IPS-18c (cell line): ENCODE measurements at regions not wholly inside any gene's neighbourhood (a gene's known extent, or its start where the extent isn't known, plus 50 kb on each side); places are given as distances from the start of the nearest gene placed in this dataset.

Experiments used
- H3K4me3 ChIP-seq: 2 replicates; pipeline ENCODE4 v1.7.0; 2013; ENCODE audit warnings: low read depth, mild to moderate bottlenecking, low read length, moderate library complexity; ENCODE audit not compliant: insufficient read depth
- H3K9me3 ChIP-seq: one replicate; pipeline ENCODE4 v1.6.1; 2013; ENCODE audit warnings: mild to moderate bottlenecking, low read length, moderate library complexity; ENCODE audit not compliant: control insufficient read depth, insufficient read depth

GRCh38 chr7:54810401-54810800, 51.4 kb upstream of the SEC61G start:
- H3K4me3 ChIP-seq, result no peak overlapping the region
- no peaks in the 10 kb centered on the region for H3K9me3 ChIP-seq

- Histone ChIP-seq H3K9me3 (no peaks in the 10 kb centered on the region), H3K4me3 (no peak overlapping the region)
These were observed 52.2 kb upstream of the SEC61G start for GRCh38 chr7:54811041-54811845.

- H3K4me3 ChIP-seq, result no peak overlapping the region
- H3K9me3 ChIP-seq, result no peaks in the 10 kb centered on the region
These were observed 52.8 kb upstream of the SEC61G start for GRCh38 chr7:54811846-54812254.

- Histone ChIP-seq H3K4me3 (no peak overlapping the region), H3K9me3 (no peaks in the 10 kb centered on the region)
These were observed 53.8 kb upstream of the SEC61G start for GRCh38 chr7:54812756-54813322.

- Histone ChIP-seq H3K4me3 (no peak overlapping the region), H3K9me3 (no peaks in the 10 kb centered on the region)
These were observed 54.4 kb upstream of the SEC61G start for GRCh38 chr7:54813398-54813797.

- no peak overlapping the region for H3K4me3 ChIP-seq
- no peaks in the 10 kb centered on the region for H3K9me3 ChIP-seq
These were observed 55.4 kb upstream of the SEC61G start for GRCh38 chr7:54814401-54814800.

GRCh38 chr7:54817152-54817551, 58.1 kb upstream of the SEC61G start:
- H3K9me3 ChIP-seq, result no peaks in the 10 kb centered on the region
- no peak overlapping the region for H3K4me3 ChIP-seq

- no peak overlapping the region for H3K4me3 ChIP-seq
- H3K9me3 ChIP-seq, result no peaks in the 10 kb centered on the region
These were observed 64.8 kb upstream of the SEC61G start for GRCh38 chr7:54823776-54824175.

GRCh38 chr7:54824655-54825054, 65.6 kb upstream of the SEC61G start:
- H3K4me3 ChIP-seq, result no peak overlapping the region
- H3K9me3 ChIP-seq, result no peaks in the 10 kb centered on the region

- Histone ChIP-seq H3K9me3 (no peaks in the 10 kb centered on the region), H3K4me3 (no peak overlapping the region)
These were observed 66.4 kb upstream of the SEC61G start for GRCh38 chr7:54825368-54825767.

GRCh38 chr7:54827734-54828133, 68.7 kb upstream of the SEC61G start:
- no peaks in the 10 kb centered on the region for H3K9me3 ChIP-seq
- no peak overlapping the region for H3K4me3 ChIP-seq

GRCh38 chr7:54831046-54831643, 72.1 kb upstream of the SEC61G start:
- no peak overlapping the region for H3K4me3 ChIP-seq

GRCh38 chr7:54831644-54832095, 72.7 kb upstream of the SEC61G start:
- Histone ChIP-seq H3K9me3 (no peaks in the 10 kb centered on the region), H3K4me3 (no peak overlapping the region)

More at GRCh38 chr7:54831046-54831643, 72.1 kb upstream of the SEC61G start:
- H3K9me3 ChIP-seq, result no peaks in the 10 kb centered on the region

GRCh38 chr7:54833001-54833467, 74.0 kb upstream of the SEC61G start:
- Histone ChIP-seq H3K9me3 (no peaks in the 10 kb centered on the region), H3K4me3 (no peak overlapping the region)

GRCh38 chr7:54837168-54837567, 78.2 kb upstream of the SEC61G start:
- Histone ChIP-seq H3K4me3 (no peak overlapping the region), H3K9me3 (no peaks in the 10 kb centered on the region)

GRCh38 chr7:54837761-54838160, 78.8 kb upstream of the SEC61G start:
- Histone ChIP-seq H3K4me3 (no peak overlapping the region), H3K9me3 (no peaks in the 10 kb centered on the region)

GRCh38 chr7:54838175-54838910, 79.3 kb upstream of the SEC61G start:
- no peaks in the 10 kb centered on the region for H3K9me3 ChIP-seq
- no peak overlapping the region for H3K4me3 ChIP-seq
